HEK293 (cell line): ENCODE measurements at regions not wholly inside any gene's neighbourhood (a gene's known extent, or its start where the extent isn't known, plus 50 kb on each side); places are given as distances from the start of the nearest gene placed in this dataset.

Experiments used
- REST ChIP-seq: fragments of 450-650 bp; formaldehyde crosslinking; IDR thresholded peaks from 2 replicates; pipeline ENCODE4 v1.5.1; 2016; ENCODE audit warnings: missing biosample characterization, missing genetic modification characterization
- TF ChIP-seq, protein P1 (sequence below): fragments of 450-650 bp; formaldehyde crosslinking; IDR thresholded peaks from 2 replicates; pipeline ENCODE4 v1.5.1; 2016; ENCODE audit warnings: missing biosample characterization, missing genetic modification characterization

DNA sequence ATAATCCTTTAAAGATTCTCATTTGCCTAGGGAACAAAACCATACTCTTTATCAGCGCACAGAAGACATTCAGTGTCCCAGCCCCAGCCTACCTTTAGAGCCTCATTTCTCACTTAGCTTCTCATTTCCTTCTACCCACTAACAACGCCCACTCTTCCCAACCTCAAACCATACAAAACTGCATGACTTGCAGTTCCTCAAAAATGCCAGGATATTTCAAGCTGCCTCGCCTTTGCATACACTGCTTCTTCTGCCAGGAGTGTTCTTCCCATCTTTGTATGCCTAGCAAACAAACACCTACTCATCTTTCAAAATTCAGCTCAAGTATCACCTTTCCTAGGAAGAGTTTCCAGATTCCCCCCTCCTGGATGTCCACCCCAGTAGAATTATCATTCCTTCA, 129.9 kb upstream of the ADGRL3 start:
- TF ChIP-seq, protein P1, sequence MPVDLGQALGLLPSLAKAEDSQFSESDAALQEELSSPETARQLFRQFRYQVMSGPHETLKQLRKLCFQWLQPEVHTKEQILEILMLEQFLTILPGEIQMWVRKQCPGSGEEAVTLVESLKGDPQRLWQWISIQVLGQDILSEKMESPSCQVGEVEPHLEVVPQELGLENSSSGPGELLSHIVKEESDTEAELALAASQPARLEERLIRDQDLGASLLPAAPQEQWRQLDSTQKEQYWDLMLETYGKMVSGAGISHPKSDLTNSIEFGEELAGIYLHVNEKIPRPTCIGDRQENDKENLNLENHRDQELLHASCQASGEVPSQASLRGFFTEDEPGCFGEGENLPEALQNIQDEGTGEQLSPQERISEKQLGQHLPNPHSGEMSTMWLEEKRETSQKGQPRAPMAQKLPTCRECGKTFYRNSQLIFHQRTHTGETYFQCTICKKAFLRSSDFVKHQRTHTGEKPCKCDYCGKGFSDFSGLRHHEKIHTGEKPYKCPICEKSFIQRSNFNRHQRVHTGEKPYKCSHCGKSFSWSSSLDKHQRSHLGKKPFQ (tag by site-specific recombination), result no peak
- no peak for TF ChIP-seq REST
